Limb (tissue), 2 donors: ENCODE measurements at regions not wholly inside any gene's neighbourhood (a gene's known extent, or its start where the extent isn't known, plus 50 kb on each side); places are given as distances from the start of the nearest gene placed in this dataset.
"Not testable (repeated sequence)": the region's sequence is repeated elsewhere in the genome, so short reads cannot be mapped to it uniquely, and the experiment has no call there.

ENCODE experiments used
- DNase-seq, 2 donors: peaks; one replicate each; pipeline ENCODE4 v3.0.0-alpha.2; 2016; ENCODE audit errors: extremely low spot score in 2 of 2

DNA sequence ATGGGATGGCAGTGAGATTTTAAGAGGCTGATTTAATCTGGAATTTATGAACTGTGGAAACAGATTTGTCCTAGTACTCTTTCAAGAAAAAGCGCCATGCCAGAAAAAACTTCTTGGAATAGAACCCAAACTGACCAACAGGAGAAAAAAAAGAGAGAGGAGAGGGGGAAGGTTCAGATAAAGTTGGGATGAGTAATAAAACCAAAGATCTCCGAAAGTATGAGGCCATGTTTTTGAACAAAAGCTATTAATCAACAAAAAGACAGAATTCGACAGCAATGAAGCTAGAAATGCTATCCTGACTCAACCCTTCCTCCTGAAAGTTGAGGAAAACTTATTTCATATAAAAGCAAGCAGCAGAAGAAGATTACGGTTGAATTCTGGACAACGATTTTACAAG, 135.5 kb downstream of the CEMIP2 start:
- DNase-seq: no peak

GRCh38 chr9:71630377-71630995, 137.8 kb downstream of the CEMIP2 start:
- no peak for DNase-seq

GRCh38 chr9:71629578-71630215, 138.6 kb downstream of the CEMIP2 start:
- no peak for DNase-seq

DNA sequence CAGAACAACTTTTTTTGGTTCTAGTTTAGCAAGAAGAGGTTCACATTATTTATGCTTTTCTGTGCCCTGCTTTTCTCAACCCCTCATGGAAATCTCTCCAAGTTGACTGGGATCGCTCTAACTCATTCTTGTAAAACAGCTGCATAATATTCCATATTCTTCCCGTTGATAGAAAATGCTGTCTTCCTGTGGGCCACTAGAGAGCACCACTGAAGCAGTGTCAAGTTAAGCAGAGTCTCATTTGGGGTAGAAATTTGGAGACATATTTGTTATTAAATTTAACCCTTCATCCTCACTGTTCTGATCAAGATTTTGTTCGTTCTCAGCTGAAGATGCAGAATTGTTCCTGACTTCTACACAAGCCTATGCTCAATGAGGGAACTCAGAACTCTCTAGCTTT, 140.1 kb downstream of the CEMIP2 start:
- no peak for DNase-seq

- DNase-seq: no peak
Measured at GRCh38 chr9:71627537-71627936, 140.8 kb downstream of the CEMIP2 start.

- DNase-seq: no peak
Measured at GRCh38 chr9:71626395-71626794, 141.9 kb downstream of the CEMIP2 start.

DNA sequence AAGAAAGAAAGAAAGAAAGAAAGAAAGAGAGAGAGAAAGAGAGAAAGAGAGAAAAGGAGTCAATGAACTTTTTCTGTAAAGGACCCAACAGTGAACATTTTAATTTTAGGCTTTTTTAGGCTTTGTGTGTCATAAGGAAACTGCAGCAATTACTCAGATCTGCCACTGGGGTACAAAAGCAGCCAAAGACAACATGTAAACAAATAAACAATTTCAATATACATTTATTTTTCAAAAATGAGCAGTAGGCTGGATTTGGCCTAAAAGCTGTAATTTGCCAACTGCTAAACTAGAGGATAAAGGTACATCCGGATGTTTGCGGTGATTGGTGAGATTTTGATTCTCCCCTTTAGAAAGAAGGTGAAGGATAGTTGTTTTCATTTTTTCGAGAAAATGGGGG, 143.6 kb downstream of the CEMIP2 start:
- DNase-seq: no peak

DNA sequence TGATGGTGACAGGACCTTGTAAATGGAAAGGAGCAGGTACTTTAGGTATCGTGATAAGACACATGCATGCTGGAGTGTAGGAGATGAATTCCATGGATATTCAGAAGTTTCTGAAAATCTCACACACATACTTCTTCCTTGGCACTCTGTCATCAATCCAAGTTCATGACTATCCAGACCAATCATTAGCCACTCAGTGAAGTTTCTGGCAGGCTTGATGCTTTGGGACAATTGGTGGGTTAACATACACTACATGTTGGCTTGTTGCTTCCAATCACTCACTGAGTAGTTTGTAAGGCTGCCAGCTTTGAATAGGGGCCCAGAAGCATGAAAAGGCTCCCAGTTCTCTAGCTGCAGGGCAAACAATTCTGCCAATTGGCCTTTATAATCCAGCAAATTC, 147.6 kb downstream of the CEMIP2 start:
- no peak for DNase-seq

GRCh38 chr9:71620331-71620730, 148.0 kb downstream of the CEMIP2 start:
- DNase-seq: peak in 1 of 2 donors; percentile 41

DNA sequence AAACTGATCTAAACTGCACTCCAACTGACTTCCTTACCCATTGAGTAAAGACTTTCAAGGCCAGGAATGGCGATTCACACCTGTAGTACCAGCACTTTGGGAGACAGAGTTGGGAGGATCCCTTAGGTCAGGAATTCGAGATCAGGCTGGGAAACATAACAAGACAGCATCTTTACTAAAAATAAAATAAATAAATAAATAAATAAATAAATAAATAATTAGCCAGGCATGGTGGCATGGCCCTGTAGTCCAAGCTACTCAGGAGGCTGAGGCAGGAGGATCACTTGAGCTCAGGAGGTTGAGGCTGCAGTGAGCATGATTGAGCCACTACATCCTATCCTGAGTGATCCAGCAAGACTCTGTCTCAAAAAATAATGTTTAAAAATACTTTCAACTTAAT, 148.4 kb downstream of the CEMIP2 start:
- DNase-seq: no peak

GRCh38 chr9:71614409-71615010, 153.8 kb downstream of the CEMIP2 start:
- DNase-seq: no peak

DNA sequence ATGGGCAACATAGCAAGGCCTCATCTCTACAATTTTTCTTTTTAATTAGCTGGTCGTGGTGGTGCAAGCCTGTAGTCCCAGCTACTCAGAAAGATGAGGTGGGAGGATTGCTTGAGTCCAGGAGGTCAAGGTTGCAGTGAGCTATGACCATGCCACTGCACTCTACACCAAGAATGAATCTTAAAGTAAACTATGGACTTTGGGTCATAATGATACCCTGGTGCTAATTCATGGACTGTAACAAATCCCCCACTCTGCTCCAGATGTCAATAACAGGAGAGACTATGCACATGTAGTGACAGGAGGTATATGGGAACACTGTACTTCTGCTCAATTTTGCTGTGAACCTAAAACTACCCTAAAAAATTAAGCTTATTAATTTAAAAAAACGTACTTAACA, 155.4 kb downstream of the CEMIP2 start:
- DNase-seq: no peak

GRCh38 chr9:71609448-71609830, 158.9 kb downstream of the CEMIP2 start:
- DNase-seq: no peak

DNA sequence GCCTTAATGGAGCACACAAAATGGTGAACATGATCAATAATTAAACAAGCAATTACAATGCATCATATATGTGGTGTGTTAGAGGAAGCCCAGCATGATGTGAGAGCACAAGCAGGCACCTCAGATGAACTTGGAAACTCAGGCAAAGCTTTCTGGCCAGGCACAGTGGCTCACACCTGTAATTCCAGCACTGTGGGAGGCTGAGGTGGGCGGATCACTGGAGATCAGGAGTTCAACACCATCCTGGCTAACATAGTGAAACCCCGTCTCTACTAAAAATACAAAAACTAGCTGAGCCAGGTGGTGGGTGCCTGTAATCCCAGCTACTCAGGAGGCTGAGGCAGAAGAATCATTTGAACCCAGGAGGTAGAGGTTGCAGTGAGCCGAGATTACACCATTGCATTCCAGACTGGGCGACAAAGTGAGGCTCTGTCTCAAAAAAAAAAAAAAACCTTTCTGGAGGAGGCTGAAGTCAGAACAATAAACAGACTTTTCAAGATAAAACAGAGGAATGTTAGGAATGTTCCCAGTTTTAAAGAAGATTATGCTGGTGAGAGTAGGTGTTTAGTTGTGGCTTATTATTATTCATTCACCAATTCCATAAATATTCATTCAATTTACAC, 159.4 kb downstream of the CEMIP2 start:
- no peak for DNase-seq

- no peak for DNase-seq
Measured at GRCh38 chr9:71608021-71608420, 160.3 kb downstream of the CEMIP2 start.

DNA sequence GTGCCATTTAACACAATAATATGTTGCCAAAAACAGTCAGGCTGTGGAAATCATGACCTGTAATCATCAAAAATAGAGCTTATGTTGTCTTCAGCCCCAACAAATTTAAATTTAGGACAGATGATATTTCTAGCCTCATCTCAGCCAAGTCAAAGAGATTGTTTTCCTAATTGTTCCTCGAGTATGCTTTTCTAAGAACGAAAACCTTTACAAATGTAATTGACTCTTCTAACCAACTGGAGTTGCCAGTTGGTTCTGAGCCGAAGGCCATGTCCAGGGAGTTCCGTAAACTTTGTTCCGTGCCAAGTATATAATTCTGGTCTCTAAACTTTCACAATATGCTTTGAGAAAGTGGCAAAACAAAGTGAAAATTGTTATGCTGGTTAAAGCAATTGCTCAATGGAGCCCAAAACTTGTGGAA, 160.8 kb downstream of the CEMIP2 start:
- DNase-seq: no peak

- peak; percentile 63 to 83 for DNase-seq
Measured at GRCh38 chr9:71604197-71605063, 163.9 kb downstream of the CEMIP2 start.

GRCh38 chr9:71602652-71603051, 165.7 kb downstream of the CEMIP2 start:
- DNase-seq: no peak

- DNase-seq: not testable (repeated sequence)
Measured at GRCh38 chr9:71595762-71596161, 172.6 kb downstream of the CEMIP2 start.

DNA sequence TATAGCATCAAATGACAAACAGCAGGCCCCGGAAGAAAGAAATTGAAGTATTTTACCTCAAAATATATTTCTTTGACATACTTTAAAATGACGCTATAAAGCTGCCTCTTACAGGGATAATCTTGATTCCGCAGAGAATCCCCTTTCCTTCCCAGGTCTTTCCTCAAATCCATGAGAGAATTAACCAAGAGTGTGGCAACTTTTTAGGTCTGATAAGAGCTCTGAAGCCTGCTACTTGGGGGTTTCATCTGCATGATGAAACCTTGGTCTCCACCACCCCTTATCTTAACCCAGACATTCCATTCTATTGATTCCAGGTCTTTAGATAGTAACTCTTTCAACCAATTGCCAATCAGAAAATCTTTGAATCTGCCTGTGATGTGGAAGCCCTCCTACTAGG, 173.8 kb downstream of the CEMIP2 start:
- DNase-seq: no peak

DNA sequence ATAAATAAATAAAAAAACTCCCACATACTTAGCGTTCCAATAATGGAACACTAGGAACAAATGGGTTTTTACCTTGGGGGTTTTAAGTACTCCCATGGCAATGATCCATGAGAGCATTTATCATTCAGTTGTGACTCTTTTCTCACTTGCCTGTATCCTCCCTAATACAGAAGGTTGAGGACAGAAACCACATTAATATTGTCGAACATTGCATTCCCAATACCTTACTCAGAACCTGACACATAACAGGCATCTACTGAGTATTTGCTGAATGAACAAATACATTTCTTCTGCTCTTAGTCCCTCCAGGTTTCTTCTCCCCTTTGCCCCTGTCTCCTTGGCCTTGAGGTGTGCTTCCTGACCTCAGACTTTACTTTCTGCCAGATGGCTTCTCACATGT, 175.9 kb downstream of the CEMIP2 start:
- DNase-seq: no peak

- DNase-seq: no peak
Measured at GRCh38 chr9:71590362-71590761, 178.0 kb downstream of the CEMIP2 start.
